Neuronal stem cell (in vitro differentiated cells): ENCODE measurements at regions not wholly inside any gene's neighbourhood (a gene's known extent, or its start where the extent isn't known, plus 50 kb on each side); places are given as distances from the start of the nearest gene placed in this dataset.

Experiments
- DNase-seq: peaks from one replicate; pipeline ENCODE4 v3.0.0-alpha.2; 2013; ENCODE audit warnings: low spot score
- H2AFZ ChIP-seq: one replicate; pipeline ENCODE4 v1.6.1; 2013; ENCODE audit warnings: mild to moderate bottlenecking, low read length, inconsistent platforms
- H2AK5ac ChIP-seq: 2 replicates; pipeline ENCODE4 v1.6.1; 2013; ENCODE audit warnings: low read depth, mild to moderate bottlenecking, inconsistent platforms, low read length, moderate library complexity, mixed read lengths
- H2BK120ac ChIP-seq: 2 replicates; pipeline ENCODE4 v1.6.1; 2013; ENCODE audit warnings: low read depth, mild to moderate bottlenecking, inconsistent platforms, low read length, moderate library complexity, mixed read lengths
- H2BK12ac ChIP-seq: one replicate; pipeline ENCODE4 v1.6.1; 2013; ENCODE audit warnings: low read length, inconsistent platforms
- H2BK15ac ChIP-seq: 2 replicates; pipeline ENCODE4 v1.6.1; 2013; ENCODE audit warnings: mild to moderate bottlenecking, low read length, inconsistent platforms, mixed read lengths
- H2BK5ac ChIP-seq: one replicate; pipeline ENCODE4 v1.6.1; 2013; ENCODE audit warnings: inconsistent platforms, mild to moderate bottlenecking, low read length, moderate library complexity
- H3K14ac ChIP-seq: one replicate; pipeline ENCODE4 v1.6.1; 2013; ENCODE audit warnings: low read length, inconsistent platforms
- H3K18ac ChIP-seq: 2 replicates; pipeline ENCODE4 v1.6.1; 2013; ENCODE audit warnings: low read length, inconsistent platforms
- H3K23ac ChIP-seq: 2 replicates; pipeline ENCODE4 v1.6.1; 2013; ENCODE audit warnings: low read depth, mild to moderate bottlenecking, mixed read lengths, low read length, inconsistent platforms; ENCODE audit not compliant: poor library complexity
- H3K27ac ChIP-seq: replicated peaks from 3 replicates; pipeline ENCODE4 v1.5.1; 2013; ENCODE audit warnings: low read length, inconsistent platforms
- H3K27me3 ChIP-seq, 3 experiments: 2 replicates each; pipeline ENCODE4 v1.6.1; 2013; ENCODE audit warnings: low read length in 3 of 3, mild to moderate bottlenecking in 2 of 3, inconsistent platforms in 1 of 3, low read depth in 1 of 3, mixed read lengths in 1 of 3, moderate library complexity in 1 of 3; ENCODE audit not compliant: control insufficient read depth in 3 of 3, insufficient read depth in 3 of 3
- H3K36me3 ChIP-seq, 2 donors: replicated peaks in 1 of 2; 2 replicates each; pipeline ENCODE4 v1.6.1; 2013; ENCODE audit warnings: low read length in 2 of 2; ENCODE audit not compliant: control insufficient read depth in 2 of 2, insufficient read depth in 2 of 2
- H3K4ac ChIP-seq: 2 replicates; pipeline ENCODE4 v1.6.1; 2013; ENCODE audit warnings: inconsistent platforms, mild to moderate bottlenecking, low read length, moderate library complexity
- H3K4me1 ChIP-seq, 2 donors: 1 replicate in 1 of 2; 2 replicates in 1 of 2; pipeline ENCODE4 v1.6.1; 2013; ENCODE audit warnings: low read length in 2 of 2, low read depth in 1 of 2; ENCODE audit not compliant: control insufficient read depth in 2 of 2, insufficient read depth in 1 of 2
- H3K4me2 ChIP-seq: one replicate; pipeline ENCODE4 v1.6.1; 2013; ENCODE audit warnings: mild to moderate bottlenecking, low read length, inconsistent platforms; ENCODE audit not compliant: insufficient read depth, poor library complexity, severe bottlenecking
- H3K4me3 ChIP-seq, 2 donors: 2 replicates each; pipeline ENCODE4 v1.5.1; 2013; ENCODE audit warnings: low read length in 2 of 2, mild to moderate bottlenecking in 2 of 2, inconsistent platforms in 1 of 2, moderate library complexity in 1 of 2
- H3K79me1 ChIP-seq: one replicate; pipeline ENCODE4 v1.6.1; 2013; ENCODE audit warnings: low read depth, mild to moderate bottlenecking, inconsistent platforms, low read length, moderate library complexity
- H3K9ac ChIP-seq: one replicate; pipeline ENCODE4 v1.6.1; 2013; ENCODE audit warnings: mild to moderate bottlenecking, low read depth, low read length, inconsistent platforms; ENCODE audit not compliant: poor library complexity
- H3K9me3 ChIP-seq, 2 donors: replicated peaks in 1 of 2; 2 replicates each; pipeline versions ENCODE3 to v1.6.1; 2013; ENCODE audit warnings: low read length in 2 of 2, mild to moderate bottlenecking in 2 of 2, inconsistent platforms in 1 of 2, low read depth in 1 of 2, mixed read lengths in 1 of 2, moderate library complexity in 1 of 2; ENCODE audit not compliant: control insufficient read depth in 2 of 2, insufficient read depth in 1 of 2
- H4K8ac ChIP-seq: one replicate; pipeline ENCODE4 v1.6.1; 2013; ENCODE audit warnings: low read depth, mild to moderate bottlenecking, inconsistent platforms, low read length, moderate library complexity
- H4K91ac ChIP-seq: one replicate; pipeline ENCODE4 v1.6.1; 2013; ENCODE audit warnings: low read length, low read depth, mild to moderate bottlenecking, inconsistent platforms; ENCODE audit not compliant: poor library complexity
- WGBS, 2 donors: extraction: QIAGEN DNeasy Blood & Tissue Kit; methylation state at CpG; one replicate each; pipeline ENCODE4 v1.1.7; 2013; ENCODE audit warnings: missing lambda C conversion rate in 2 of 2, mixed read lengths in 1 of 2; ENCODE audit not compliant: insufficient read length in 2 of 2, insufficient replicate concordance in 1 of 2; ENCODE audit errors: extremely low coverage in 2 of 2; 5-methylcytosine and 5-hydroxymethylcytosine counted together

- Histone ChIP-seq H3K9ac (no peak overlapping the region), H3K18ac (no peak overlapping the region), H3K27me3 (no peaks in the 10 kb centered on the region), H4K91ac (no peak overlapping the region), H3K9me3 (no peaks in the 10 kb centered on the region), H3K4me2 (no peak overlapping the region), H3K4me3 (no peak overlapping the region), H3K23ac (no peak overlapping the region), H3K4me1 (peaks cover 5 to 31% of the 10 kb centered on the region in 2 donors), H2AFZ (no peak overlapping the region), H3K14ac (no peak overlapping the region), H2BK5ac (no peak overlapping the region), H4K8ac (no peak overlapping the region), H2BK12ac (no peak overlapping the region), H3K27ac (no peak overlapping the region), H2AK5ac (no peak overlapping the region), H3K36me3 (no peaks in the 10 kb centered on the region), H2BK120ac (no peak overlapping the region), H3K79me1 (no peaks in the 10 kb centered on the region), H2BK15ac (no peak overlapping the region), H3K4ac (no peak overlapping the region)
- no CpG with 5 or more reads among the region's 24 CpGs for WGBS, 2 donors
- no peak for DNase-seq
These were observed 207.1 kb upstream of the CIBAR2 start for GRCh38 chr16:85319208-85319983.

GRCh38 chr16:85319984-85320440, 207.7 kb upstream of the CIBAR2 start:
- Histone ChIP-seq H3K79me1 (no peaks in the 10 kb centered on the region), H3K4me3 (no peak overlapping the region), H2BK120ac (no peak overlapping the region), H3K18ac (peak overlapping the region; percentile 58), H3K4me2 (no peak overlapping the region), H2BK5ac (no peak overlapping the region), H3K9me3 (no peaks in the 10 kb centered on the region), H3K4me1 (peaks cover 2 to 27% of the 10 kb centered on the region in 2 donors), H3K9ac (no peak overlapping the region), H3K27me3 (no peaks in the 10 kb centered on the region), H2BK12ac (peak overlapping the region; percentile 12), H3K23ac (no peak overlapping the region), H3K27ac (no peak overlapping the region), H4K8ac (no peak overlapping the region), H2BK15ac (no peak overlapping the region), H3K14ac (no peak overlapping the region), H4K91ac (no peak overlapping the region), H2AK5ac (peak overlapping the region; percentile 59), H3K4ac (no peak overlapping the region), H3K36me3 (no peaks in the 10 kb centered on the region), H2AFZ (no peak overlapping the region)
- DNase-seq, result no peak
- WGBS, 2 donors, result no CpG with 5 or more reads among the region's 19 CpGs

- Histone ChIP-seq H3K23ac (no peak overlapping the region), H3K36me3 (no peaks in the 10 kb centered on the region), H3K27ac (no peak overlapping the region), H2BK5ac (peak overlapping the region; percentile 4), H3K9ac (no peak overlapping the region), H2BK12ac (no peak overlapping the region), H3K4ac (no peak overlapping the region), H2AFZ (no peak overlapping the region), H3K18ac (peak overlapping the region; percentile 44), H2BK15ac (no peak overlapping the region), H4K91ac (no peak overlapping the region), H3K9me3 (no peaks in the 10 kb centered on the region), H3K27me3 (no peaks in the 10 kb centered on the region), H4K8ac (no peak overlapping the region), H2AK5ac (peak overlapping the region; percentile 28), H3K4me1 (peaks cover 2 to 22% of the 10 kb centered on the region in 2 donors), H3K4me2 (no peak overlapping the region), H2BK120ac (peak overlapping the region; percentile 6), H3K4me3 (no peak overlapping the region), H3K14ac (no peak overlapping the region), H3K79me1 (no peaks in the 10 kb centered on the region)
- no CpG with 5 or more reads among the region's 11 CpGs for WGBS, 2 donors
- no peak for DNase-seq
These were observed 208.6 kb upstream of the CIBAR2 start for GRCh38 chr16:85320677-85321385.
